ENCODE measurements at regions not wholly inside any gene's neighbourhood (a gene's known extent, or its start where the extent isn't known, plus 50 kb on each side); places are given as distances from the start of the nearest gene placed in this dataset.

GRCh38 chr6:51382847-51383246 is 564.2 kb downstream of the TFAP2B start:
- H3K9me3 ChIP-seq (ENCODE audit: control insufficient read depth, low read length, poor library complexity, severe bottlenecking), result no peaks in the 10 kb centered on the region
- Mint-ChIP-seq H3K4me1 (no peaks in the 10 kb centered on the region), H3K4me3 (no peak overlapping the region), H3K36me3 (ENCODE audit: low read depth) (no peaks in the 10 kb centered on the region), H3K27ac (no peak overlapping the region), H3K27me3 (no peaks in the 10 kb centered on the region)
- ATAC-seq, result no peak
- DNase-seq, result no peak

GRCh38 chr6:51384736-51385135 is 566.1 kb downstream of the TFAP2B start:
- Mint-ChIP-seq H3K27me3 (no peaks in the 10 kb centered on the region), H3K4me3 (no peak overlapping the region), H3K36me3 (ENCODE audit: low read depth) (no peaks in the 10 kb centered on the region), H3K27ac (no peak overlapping the region), H3K4me1 (no peaks in the 10 kb centered on the region)
- no peaks in the 10 kb centered on the region for H3K9me3 ChIP-seq (ENCODE audit: control insufficient read depth, low read length, poor library complexity, severe bottlenecking)
- no peak for ATAC-seq
- no peak for DNase-seq

DNA sequence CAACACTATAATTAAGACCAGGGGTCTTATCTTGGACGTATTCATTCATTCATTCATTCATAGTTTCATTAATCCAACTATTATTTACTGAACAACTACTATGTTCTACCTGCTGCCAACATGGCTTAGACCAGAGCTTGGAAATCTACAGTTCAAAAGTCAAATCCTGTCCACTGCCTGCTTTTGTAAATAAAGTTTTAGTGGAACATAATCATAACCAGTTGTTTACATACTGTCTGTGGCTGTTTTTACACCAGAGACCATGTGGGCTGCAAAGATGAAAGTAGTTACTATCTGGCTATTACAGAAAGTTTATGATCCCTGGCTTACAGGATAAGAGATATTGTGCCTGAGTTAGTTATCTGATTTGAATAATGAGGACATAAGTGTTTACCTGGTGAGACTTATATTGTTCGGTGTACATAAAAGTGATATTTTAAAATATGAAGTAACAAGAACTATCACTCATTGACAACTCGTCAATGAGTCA is 567.7 kb downstream of the TFAP2B start:
- ATAC-seq, result no peak
- no peak for DNase-seq
- H3K4me1 Mint-ChIP-seq, result no peaks in the 10 kb centered on the region
- no peaks in the 10 kb centered on the region for H3K9me3 ChIP-seq (ENCODE audit: control insufficient read depth, low read length, poor library complexity, severe bottlenecking)
- no peak overlapping the region for H3K4me3 Mint-ChIP-seq
- H3K36me3 Mint-ChIP-seq (ENCODE audit: low read depth), result no peaks in the 10 kb centered on the region
- no peaks in the 10 kb centered on the region for H3K27me3 Mint-ChIP-seq
- H3K27ac Mint-ChIP-seq, result no peak overlapping the region

GRCh38 chr6:51387907-51388306 is 569.2 kb downstream of the TFAP2B start:
- H3K27ac Mint-ChIP-seq, result no peak overlapping the region
- no peak for ATAC-seq
- no peaks in the 10 kb centered on the region for H3K36me3 Mint-ChIP-seq (ENCODE audit: low read depth)
- no peaks in the 10 kb centered on the region for H3K9me3 ChIP-seq (ENCODE audit: control insufficient read depth, low read length, poor library complexity, severe bottlenecking)
- no peaks in the 10 kb centered on the region for H3K4me1 Mint-ChIP-seq
- H3K4me3 Mint-ChIP-seq, result no peak overlapping the region
- H3K27me3 Mint-ChIP-seq, result no peaks in the 10 kb centered on the region
- no peak for DNase-seq

GRCh38 chr6:51394061-51394460 is 575.4 kb downstream of the TFAP2B start:
- no peaks in the 10 kb centered on the region for H3K4me1 Mint-ChIP-seq
- H3K27me3 Mint-ChIP-seq, result no peaks in the 10 kb centered on the region
- no peaks in the 10 kb centered on the region for H3K36me3 Mint-ChIP-seq (ENCODE audit: low read depth)
- H3K9me3 ChIP-seq (ENCODE audit: control insufficient read depth, low read length, poor library complexity, severe bottlenecking), result no peaks in the 10 kb centered on the region
- ATAC-seq (no peak), DNase-seq (no peak)
- H3K27ac Mint-ChIP-seq, result no peak overlapping the region
- no peak overlapping the region for H3K4me3 Mint-ChIP-seq

DNA sequence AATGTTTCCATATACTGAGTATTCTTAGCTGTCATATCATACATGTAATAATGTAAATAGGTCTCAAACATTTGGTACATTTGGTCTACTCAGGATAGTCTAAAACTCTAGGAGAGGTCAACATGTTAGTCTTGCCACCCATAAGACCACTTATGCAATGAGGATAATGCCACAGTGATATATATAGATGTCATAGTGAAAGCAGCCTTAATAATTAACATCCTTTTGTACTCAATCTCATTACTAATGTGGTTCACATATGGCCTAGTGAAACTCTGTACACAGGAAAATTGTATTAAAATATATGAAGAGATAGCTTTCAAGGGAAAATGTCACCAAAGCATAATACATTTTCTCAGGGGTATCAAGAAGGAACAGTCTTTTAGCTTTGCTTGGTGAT is 577.9 kb downstream of the TFAP2B start:
- DNase-seq (no peak), ATAC-seq (no peak)
- Mint-ChIP-seq H3K27me3 (no peaks in the 10 kb centered on the region), H3K36me3 (ENCODE audit: low read depth) (no peaks in the 10 kb centered on the region), H3K4me1 (no peaks in the 10 kb centered on the region), H3K27ac (no peak overlapping the region), H3K4me3 (no peak overlapping the region)
- H3K9me3 ChIP-seq (ENCODE audit: control insufficient read depth, low read length, poor library complexity, severe bottlenecking), result no peaks in the 10 kb centered on the region

DNA sequence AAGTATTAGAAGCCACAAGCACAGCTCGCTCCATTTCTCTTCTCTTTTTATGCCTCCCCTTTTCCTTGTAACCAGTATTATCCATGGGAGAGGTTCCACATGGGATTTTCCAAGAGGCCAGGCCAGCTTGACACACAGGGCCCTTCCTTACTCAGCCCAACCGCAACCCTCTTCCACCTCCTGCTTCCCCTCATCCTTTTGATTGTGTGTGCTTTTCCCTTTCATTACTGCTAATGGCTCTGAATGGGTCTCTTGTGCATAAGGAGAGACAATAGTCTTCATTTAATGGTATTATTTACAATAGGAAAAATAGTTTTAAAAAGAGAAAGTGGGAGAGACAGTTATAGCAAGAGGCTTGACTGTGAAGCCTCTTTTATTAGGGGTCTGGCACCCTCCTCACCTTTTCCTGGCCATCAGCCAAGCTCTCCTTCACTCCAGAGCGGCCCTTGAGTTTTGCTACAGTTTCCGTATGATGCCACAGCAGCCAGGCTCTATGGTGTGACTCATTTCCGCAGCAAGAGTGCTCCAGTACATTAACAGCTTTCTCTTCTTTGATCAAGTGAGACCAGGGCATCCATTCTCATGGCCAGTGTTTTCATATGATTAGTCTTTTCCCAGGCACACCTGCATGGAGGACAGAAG is 579.5 kb downstream of the TFAP2B start:
- no peak for DNase-seq
- no peak for ATAC-seq
- H3K36me3 Mint-ChIP-seq (ENCODE audit: low read depth), result no peaks in the 10 kb centered on the region
- H3K27me3 Mint-ChIP-seq, result no peaks in the 10 kb centered on the region
- H3K4me3 Mint-ChIP-seq, result no peak overlapping the region
- H3K9me3 ChIP-seq (ENCODE audit: control insufficient read depth, low read length, poor library complexity, severe bottlenecking), result no peaks in the 10 kb centered on the region
- no peaks in the 10 kb centered on the region for H3K4me1 Mint-ChIP-seq
- H3K27ac Mint-ChIP-seq, result no peak overlapping the region

DNA sequence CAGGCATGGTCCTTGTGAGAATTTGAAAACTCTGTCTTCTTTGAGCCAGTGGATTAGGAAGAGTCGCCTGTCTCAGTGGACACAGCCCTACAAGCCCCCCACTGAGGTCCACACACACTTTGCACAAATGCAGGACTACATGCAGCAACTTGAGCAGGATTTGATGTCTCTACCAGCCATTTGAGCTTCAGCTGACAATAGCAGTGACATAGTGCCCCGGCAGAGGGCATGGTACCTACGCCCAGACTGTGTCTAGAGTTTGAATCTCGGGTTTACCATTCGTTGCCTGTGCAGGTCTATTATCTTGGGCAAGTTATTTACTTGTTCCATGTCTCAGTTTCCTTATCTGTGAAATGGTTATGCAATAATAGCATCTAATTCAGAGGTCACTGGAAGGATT is 580.1 kb downstream of the TFAP2B start:
- no peak overlapping the region for H3K27ac Mint-ChIP-seq
- H3K9me3 ChIP-seq (ENCODE audit: control insufficient read depth, low read length, poor library complexity, severe bottlenecking), result no peaks in the 10 kb centered on the region
- H3K4me3 Mint-ChIP-seq, result no peak overlapping the region
- no peaks in the 10 kb centered on the region for H3K27me3 Mint-ChIP-seq
- ATAC-seq, result no peak
- no peaks in the 10 kb centered on the region for H3K4me1 Mint-ChIP-seq
- no peaks in the 10 kb centered on the region for H3K36me3 Mint-ChIP-seq (ENCODE audit: low read depth)
- no peak for DNase-seq

- no peak overlapping the region for H3K27ac Mint-ChIP-seq
- H3K4me3 Mint-ChIP-seq, result no peak overlapping the region
- no peaks in the 10 kb centered on the region for H3K4me1 Mint-ChIP-seq
- DNase-seq (no peak), ATAC-seq (no peak)
- H3K27me3 Mint-ChIP-seq, result no peaks in the 10 kb centered on the region
- H3K36me3 Mint-ChIP-seq (ENCODE audit: low read depth), result no peaks in the 10 kb centered on the region
- H3K9me3 ChIP-seq (ENCODE audit: control insufficient read depth, low read length, poor library complexity, severe bottlenecking), result no peaks in the 10 kb centered on the region
Measured at GRCh38 chr6:51410453-51410852, 591.8 kb downstream of the TFAP2B start.

DNA sequence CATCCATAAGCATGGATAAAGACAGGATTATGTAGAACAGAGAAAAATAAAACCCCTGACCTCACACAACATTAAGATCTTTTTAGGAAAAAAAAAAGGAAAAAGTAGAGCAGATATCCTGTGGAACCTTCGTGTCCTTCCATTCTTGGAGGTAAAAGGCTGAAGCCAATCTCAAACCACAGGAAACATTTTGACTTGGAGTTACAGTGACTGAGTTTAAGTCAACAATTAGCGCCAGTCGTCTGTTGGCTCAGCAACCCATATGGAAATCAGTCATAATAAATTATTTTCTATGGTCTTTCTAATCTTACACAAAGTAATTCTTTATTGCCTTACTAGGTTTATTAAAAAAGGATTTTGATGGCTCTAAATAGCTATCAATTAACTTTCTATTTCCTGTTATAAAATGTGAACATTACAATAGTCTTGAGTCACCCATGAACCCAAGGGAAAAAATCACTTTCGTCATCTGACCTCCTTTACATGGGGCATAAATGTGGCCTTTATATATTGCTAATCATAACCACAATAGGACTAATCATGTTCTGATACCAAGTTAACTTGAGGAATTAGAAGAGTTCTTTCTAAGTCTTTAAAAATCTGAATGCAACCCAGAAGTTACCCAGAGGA is 592.9 kb downstream of the TFAP2B start:
- Mint-ChIP-seq H3K4me3 (no peak overlapping the region), H3K36me3 (ENCODE audit: low read depth) (no peaks in the 10 kb centered on the region), H3K27me3 (no peaks in the 10 kb centered on the region), H3K4me1 (no peaks in the 10 kb centered on the region), H3K27ac (no peak overlapping the region)
- ATAC-seq (no peak), DNase-seq (no peak)
- no peaks in the 10 kb centered on the region for H3K9me3 ChIP-seq (ENCODE audit: control insufficient read depth, low read length, poor library complexity, severe bottlenecking)

DNA sequence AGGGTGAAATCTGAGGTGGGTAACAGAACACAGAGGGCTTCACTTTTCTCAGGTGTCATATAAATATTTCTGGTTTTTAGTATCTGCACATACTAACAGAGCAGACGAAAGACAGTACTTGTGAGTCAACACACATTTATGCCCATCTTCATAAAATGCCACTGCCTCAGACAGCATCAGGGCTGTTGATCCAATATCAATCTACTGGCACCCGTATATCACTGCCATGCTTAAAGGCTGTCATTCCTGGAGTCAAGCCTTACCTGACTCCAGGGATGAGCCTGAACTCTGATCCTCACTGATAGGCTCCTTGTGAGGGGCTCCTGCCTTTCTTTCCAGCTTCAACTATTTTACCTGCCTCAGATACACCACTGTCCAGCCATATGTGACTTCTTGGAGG is 595.7 kb downstream of the TFAP2B start:
- DNase-seq, result no peak
- no peak for ATAC-seq
- Mint-ChIP-seq H3K4me3 (no peak overlapping the region), H3K36me3 (ENCODE audit: low read depth) (no peaks in the 10 kb centered on the region), H3K4me1 (no peaks in the 10 kb centered on the region), H3K27ac (no peak overlapping the region), H3K27me3 (no peaks in the 10 kb centered on the region)
- H3K9me3 ChIP-seq (ENCODE audit: control insufficient read depth, low read length, poor library complexity, severe bottlenecking), result no peaks in the 10 kb centered on the region

DNA sequence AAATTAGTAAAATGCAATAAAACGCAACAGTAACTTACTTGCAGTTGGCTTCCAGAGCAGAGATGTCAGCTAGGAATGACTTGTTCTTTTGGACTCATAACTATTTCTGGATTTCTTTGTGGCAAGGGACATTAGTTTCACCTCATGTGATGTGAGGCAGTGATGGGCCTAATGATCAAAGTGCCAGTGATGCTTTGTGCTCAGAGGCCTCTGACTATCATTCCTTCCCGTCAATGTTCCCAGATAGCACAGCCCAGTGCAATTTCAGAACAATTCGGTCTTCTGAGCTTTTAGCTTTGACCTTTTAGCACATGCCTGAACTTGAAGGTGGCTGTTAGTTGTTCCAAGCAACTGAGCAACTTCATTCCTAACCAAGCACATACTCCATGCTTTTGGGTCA is 596.8 kb downstream of the TFAP2B start:
- Mint-ChIP-seq H3K4me3 (no peak overlapping the region), H3K4me1 (no peaks in the 10 kb centered on the region), H3K27ac (no peak overlapping the region), H3K27me3 (no peaks in the 10 kb centered on the region), H3K36me3 (ENCODE audit: low read depth) (no peaks in the 10 kb centered on the region)
- no peak for ATAC-seq
- no peak for DNase-seq
- H3K9me3 ChIP-seq (ENCODE audit: control insufficient read depth, low read length, poor library complexity, severe bottlenecking), result no peaks in the 10 kb centered on the region

GRCh38 chr6:51429017-51429712 is 610.5 kb downstream of the TFAP2B start:
- Mint-ChIP-seq H3K36me3 (ENCODE audit: low read depth) (no peaks in the 10 kb centered on the region), H3K27me3 (no peaks in the 10 kb centered on the region), H3K4me3 (no peak overlapping the region), H3K4me1 (no peaks in the 10 kb centered on the region), H3K27ac (no peak overlapping the region)
- ATAC-seq, result no peak
- DNase-seq, result no peak
- no peaks in the 10 kb centered on the region for H3K9me3 ChIP-seq (ENCODE audit: control insufficient read depth, low read length, poor library complexity, severe bottlenecking)

GRCh38 chr6:51430589-51430988 is 611.9 kb downstream of the TFAP2B start:
- no peaks in the 10 kb centered on the region for H3K36me3 Mint-ChIP-seq (ENCODE audit: low read depth)
- no peak overlapping the region for H3K27ac Mint-ChIP-seq
- ATAC-seq (no peak), DNase-seq (no peak)
- H3K9me3 ChIP-seq (ENCODE audit: control insufficient read depth, low read length, poor library complexity, severe bottlenecking), result no peaks in the 10 kb centered on the region
- H3K4me3 Mint-ChIP-seq, result no peak overlapping the region
- no peaks in the 10 kb centered on the region for H3K4me1 Mint-ChIP-seq
- no peaks in the 10 kb centered on the region for H3K27me3 Mint-ChIP-seq
